ENCODE measurements at regions not wholly inside any gene's neighbourhood (a gene's known extent, or its start where the extent isn't known, plus 50 kb on each side); places are given as distances from the start of the nearest gene placed in this dataset.

DNA sequence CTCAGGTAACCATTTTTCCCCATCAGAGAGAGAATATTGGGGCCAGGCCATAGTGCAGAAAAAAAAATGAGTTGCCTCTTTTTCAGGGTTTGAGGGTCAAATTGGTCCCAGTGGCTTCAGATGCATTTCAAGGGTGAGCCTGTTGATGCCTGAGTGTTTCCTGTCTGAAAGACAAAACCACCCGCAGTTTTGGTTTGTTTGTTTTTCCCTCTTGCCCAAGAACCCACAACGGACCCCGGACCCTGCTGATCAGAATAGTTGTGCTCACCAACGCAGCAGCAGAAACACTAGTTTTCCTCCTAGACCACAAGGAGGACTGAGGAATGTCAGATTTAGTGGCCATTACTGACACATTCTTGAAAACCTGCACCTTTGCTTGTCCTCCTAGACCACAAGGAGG, 1433.1 kb downstream of the PLA2G4A start:
- H3K9me3 ChIP-seq (ENCODE audit: control insufficient read depth, insufficient read depth, low read length), result no peaks in the 10 kb centered on the region

DNA sequence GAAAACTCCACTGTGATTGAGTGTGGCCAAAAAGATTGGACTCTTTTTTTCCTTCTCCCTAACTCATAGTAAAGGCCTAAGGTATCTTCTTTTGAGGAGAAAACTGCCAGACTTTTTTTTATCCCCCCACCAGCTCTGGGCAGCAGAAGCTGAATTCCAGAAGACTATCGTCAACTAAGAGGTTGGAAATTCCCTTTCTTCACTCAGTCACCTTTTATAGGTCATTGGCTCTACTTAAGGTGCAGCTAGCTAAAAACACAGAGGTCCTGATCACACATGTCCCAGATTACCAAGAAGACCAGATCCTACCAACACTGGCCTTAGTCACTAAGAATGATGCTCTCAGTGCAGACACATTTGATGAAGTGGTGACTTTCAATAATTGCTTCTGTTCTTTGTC, 1441.2 kb downstream of the PLA2G4A start:
- Histone ChIP-seq H3K4me1 (ENCODE audit: insufficient read depth, low read length) (no peaks in the 10 kb centered on the region), H3K9me3 (ENCODE audit: control insufficient read depth, insufficient read depth, low read length) (no peaks in the 10 kb centered on the region), H3K9ac (ENCODE audit: low read depth, low read length) (no peak overlapping the region), H3K36me3 (ENCODE audit: insufficient read depth, low read length) (no peaks in the 10 kb centered on the region)

More for the DNA sequence above, 1433.1 kb downstream of the PLA2G4A start:
- Histone ChIP-seq H3K4me1 (ENCODE audit: insufficient read depth, low read length) (no peaks in the 10 kb centered on the region), H3K9ac (ENCODE audit: low read depth, low read length) (no peak overlapping the region), H3K36me3 (ENCODE audit: insufficient read depth, low read length) (no peaks in the 10 kb centered on the region)

DNA sequence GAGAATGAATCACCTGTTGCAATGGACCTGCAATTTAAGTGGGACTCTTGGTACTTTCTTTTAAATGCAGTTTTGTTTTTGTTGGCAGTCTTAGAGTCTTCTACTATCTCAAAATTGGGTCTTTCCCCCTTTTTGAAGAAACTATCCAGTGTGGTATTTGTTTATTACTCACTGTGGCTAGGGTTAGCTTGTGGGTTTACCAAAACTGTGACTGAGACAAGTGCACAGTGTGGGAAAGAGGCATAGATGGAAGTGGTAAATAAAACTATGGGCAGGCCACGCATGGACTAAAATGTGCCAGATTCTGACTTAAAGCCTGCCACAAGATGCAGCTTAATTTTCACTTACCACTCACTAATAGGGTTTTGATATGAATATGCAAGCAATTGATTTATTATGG, 1441.7 kb downstream of the PLA2G4A start:
- no peak overlapping the region for H3K9ac ChIP-seq (ENCODE audit: low read depth, low read length)
- H3K4me1 ChIP-seq (ENCODE audit: insufficient read depth, low read length), result no peaks in the 10 kb centered on the region
- no peaks in the 10 kb centered on the region for H3K36me3 ChIP-seq (ENCODE audit: insufficient read depth, low read length)
- no peaks in the 10 kb centered on the region for H3K9me3 ChIP-seq (ENCODE audit: control insufficient read depth, insufficient read depth, low read length)

DNA sequence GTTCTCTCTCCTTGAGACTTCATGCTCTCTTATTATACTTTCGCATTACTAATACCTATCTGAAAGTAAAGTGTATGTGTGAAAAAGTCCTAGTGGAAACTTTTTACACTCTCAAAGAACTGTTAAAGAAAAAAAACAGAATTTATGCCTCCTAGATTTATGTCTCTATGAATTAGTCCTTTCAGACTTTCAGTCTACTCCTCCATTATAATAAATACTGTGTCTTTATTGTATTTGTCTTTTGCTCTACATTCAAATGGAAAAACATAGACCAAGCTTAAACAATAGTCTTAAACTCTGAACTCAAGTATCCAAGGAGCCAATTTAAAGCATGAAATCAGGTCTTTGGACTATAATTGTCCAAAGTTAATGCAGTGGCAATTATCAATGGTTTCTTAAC, 1449.0 kb downstream of the PLA2G4A start:
- Histone ChIP-seq H3K9ac (ENCODE audit: low read depth, low read length) (no peak overlapping the region), H3K36me3 (ENCODE audit: insufficient read depth, low read length) (no peaks in the 10 kb centered on the region), H3K4me1 (ENCODE audit: insufficient read depth, low read length) (no peaks in the 10 kb centered on the region), H3K9me3 (ENCODE audit: control insufficient read depth, insufficient read depth, low read length) (no peaks in the 10 kb centered on the region)

DNA sequence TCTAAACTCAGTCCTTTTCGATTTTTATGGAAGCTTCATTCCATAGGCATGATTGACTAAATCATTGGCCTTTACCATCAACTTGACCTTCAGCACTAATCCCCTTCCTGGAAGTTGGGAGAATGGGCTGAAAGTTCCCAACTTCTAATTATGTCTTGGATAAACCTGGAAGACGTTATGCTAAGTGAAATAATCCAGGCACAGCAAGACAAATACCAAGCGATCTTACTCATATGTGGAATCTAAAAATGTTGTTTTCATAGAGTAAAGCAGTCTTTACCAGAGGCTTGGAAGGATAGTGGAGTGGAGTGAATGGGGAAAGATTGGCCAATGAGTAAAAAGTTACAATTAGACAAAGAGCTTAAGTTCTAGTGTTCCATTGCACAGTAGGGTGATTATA, 1453.2 kb downstream of the PLA2G4A start:
- Histone ChIP-seq H3K9me3 (ENCODE audit: control insufficient read depth, insufficient read depth, low read length) (no peaks in the 10 kb centered on the region), H3K9ac (ENCODE audit: low read depth, low read length) (no peak overlapping the region), H3K36me3 (ENCODE audit: insufficient read depth, low read length) (no peaks in the 10 kb centered on the region), H3K4me1 (ENCODE audit: insufficient read depth, low read length) (no peaks in the 10 kb centered on the region)

DNA sequence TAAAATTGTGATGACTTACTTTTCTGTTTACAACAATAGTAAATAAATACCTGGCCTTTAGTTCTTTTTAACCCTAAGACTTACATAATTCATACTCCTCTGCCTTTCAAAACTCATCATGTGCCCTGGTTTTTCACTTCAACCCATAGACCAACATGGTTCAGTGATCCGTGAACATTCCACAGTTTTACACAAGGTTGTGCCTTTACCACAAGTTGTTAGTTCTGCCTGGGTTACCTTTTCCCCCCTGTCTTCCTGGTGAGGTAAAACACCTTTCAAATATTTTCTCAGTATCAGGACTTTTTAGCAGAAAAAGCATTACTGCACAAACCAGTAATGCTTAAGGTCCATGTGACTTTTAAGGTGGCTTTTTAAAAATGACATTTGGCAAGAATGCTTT, 1466.4 kb downstream of the PLA2G4A start:
- Histone ChIP-seq H3K9me3 (ENCODE audit: control insufficient read depth, insufficient read depth, low read length) (no peaks in the 10 kb centered on the region), H3K9ac (ENCODE audit: low read depth, low read length) (no peak overlapping the region), H3K4me1 (ENCODE audit: insufficient read depth, low read length) (no peaks in the 10 kb centered on the region), H3K36me3 (ENCODE audit: insufficient read depth, low read length) (no peaks in the 10 kb centered on the region)

DNA sequence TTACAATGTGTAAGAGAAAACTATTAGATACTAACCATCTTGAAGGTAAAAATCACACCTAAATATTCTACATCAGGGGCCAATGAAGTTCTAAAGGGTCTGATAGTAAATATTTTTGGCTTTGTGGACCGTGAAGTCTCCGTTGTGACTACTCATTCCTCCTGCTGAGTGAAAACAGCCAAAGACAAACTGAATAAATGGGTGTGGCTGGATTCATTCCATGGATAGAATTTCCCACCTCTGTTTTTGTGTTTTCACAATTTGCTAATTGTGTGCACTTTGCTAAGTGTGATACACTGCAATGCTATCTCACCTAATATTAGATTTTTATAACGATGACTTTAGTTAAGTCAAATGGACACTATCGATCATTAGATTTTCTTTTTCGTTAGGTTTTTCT, 1474.0 kb downstream of the PLA2G4A start:
- no peak overlapping the region for H3K9ac ChIP-seq (ENCODE audit: low read depth, low read length)
- no peaks in the 10 kb centered on the region for H3K4me1 ChIP-seq (ENCODE audit: insufficient read depth, low read length)
- H3K36me3 ChIP-seq (ENCODE audit: insufficient read depth, low read length), result no peaks in the 10 kb centered on the region
- no peaks in the 10 kb centered on the region for H3K9me3 ChIP-seq (ENCODE audit: control insufficient read depth, insufficient read depth, low read length)

DNA sequence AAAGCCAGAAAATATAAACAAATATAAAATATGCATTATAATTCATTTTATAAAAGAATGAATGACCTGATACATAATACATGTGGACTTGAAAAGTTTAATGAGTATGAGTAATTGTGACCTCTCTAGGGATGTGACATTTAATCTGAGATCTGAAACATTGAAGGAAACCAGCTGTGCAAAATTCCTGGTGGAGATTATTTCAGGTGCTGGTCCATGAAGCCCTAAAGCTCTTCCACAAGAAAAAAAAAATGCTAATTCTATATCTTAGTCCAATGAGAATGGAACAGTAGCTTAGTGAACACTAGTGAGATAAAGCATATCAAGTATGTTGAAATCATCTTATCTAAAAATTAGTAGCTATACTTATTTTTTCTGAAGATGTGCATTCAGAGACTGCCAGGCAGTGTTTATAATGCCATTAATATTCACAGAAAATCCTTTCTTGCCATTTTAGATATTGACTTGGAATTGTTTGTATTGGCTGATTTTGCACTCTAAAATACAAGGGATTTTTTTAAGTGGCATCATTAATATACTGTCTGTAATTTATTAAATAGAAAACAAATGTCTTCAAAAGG, 1485.9 kb downstream of the PLA2G4A start:
- Histone ChIP-seq H3K9ac (ENCODE audit: low read depth, low read length) (no peak overlapping the region), H3K36me3 (ENCODE audit: insufficient read depth, low read length) (no peaks in the 10 kb centered on the region), H3K4me1 (ENCODE audit: insufficient read depth, low read length) (no peaks in the 10 kb centered on the region), H3K9me3 (ENCODE audit: control insufficient read depth, insufficient read depth, low read length) (no peaks in the 10 kb centered on the region)

DNA sequence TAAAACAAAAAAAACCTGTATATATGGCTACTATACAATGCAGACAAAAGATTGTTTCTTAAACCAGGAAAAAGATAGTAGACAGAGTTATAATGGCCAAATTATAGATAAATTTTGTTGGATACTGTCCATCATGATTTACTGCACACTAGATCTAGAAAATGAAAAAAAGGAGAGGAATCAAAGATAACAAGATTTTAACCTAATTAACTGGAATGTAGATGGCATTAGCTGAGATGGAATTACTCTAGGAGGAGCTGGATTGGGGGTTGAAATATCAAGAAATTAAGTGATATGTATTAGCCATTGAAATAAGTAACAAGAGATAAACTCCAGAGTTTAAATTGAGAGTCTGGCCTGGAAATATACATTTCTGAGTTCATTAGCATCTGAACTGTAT, 1489.1 kb downstream of the PLA2G4A start:
- Histone ChIP-seq H3K9ac (ENCODE audit: low read depth, low read length) (no peak overlapping the region), H3K4me1 (ENCODE audit: insufficient read depth, low read length) (peaks cover 3% of the 10 kb centered on the region; the same call in 1 of the 2 replicates), H3K9me3 (ENCODE audit: control insufficient read depth, insufficient read depth, low read length) (no peaks in the 10 kb centered on the region), H3K36me3 (ENCODE audit: insufficient read depth, low read length) (no peaks in the 10 kb centered on the region)

DNA sequence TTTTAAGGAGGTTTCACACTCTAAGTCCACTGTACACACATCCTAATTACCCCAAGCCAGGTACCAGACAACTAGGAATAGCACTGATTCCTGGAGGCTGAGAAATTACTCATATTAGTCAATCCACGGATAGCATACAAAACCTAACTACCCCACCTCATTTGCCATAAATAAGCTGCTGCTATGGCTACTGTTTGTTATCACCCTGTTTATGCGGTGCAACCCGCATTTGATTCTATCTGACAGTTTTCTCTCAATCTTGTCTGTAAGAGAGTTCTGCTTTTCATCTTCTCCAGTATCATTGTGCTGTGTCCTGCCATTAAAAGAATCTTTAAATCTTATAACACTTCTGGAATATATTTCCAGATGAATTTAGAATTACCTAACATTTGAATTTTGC, 1496.5 kb downstream of the PLA2G4A start:
- peaks cover 3% of the 10 kb centered on the region; the same call in 1 of the 2 replicates for H3K4me1 ChIP-seq (ENCODE audit: insufficient read depth, low read length)
- no peak overlapping the region for H3K9ac ChIP-seq (ENCODE audit: low read depth, low read length)
- no peaks in the 10 kb centered on the region for H3K36me3 ChIP-seq (ENCODE audit: insufficient read depth, low read length)
- no peaks in the 10 kb centered on the region for H3K9me3 ChIP-seq (ENCODE audit: control insufficient read depth, insufficient read depth, low read length)

DNA sequence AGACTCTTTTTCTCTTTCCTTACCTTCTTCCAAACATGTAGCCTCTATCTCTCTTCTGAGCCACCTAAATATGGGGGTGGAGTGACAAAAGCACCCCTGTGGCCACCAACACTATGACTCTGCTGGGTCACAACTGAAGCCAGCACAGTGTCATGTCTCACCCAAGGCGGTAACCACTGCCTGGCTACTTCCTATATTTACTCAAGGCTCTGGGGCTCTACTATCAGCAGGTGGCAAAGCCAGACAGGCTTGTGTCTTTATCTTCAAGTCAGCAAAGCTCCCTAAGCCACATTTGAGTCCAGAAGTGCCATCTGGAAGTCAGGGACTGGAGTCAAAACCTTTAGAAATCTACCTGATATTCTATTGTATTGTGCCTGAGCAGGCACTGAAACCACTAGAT, 1515.2 kb downstream of the PLA2G4A start:
- no peaks in the 10 kb centered on the region; the same call in 1 of the 2 replicates for H3K9me3 ChIP-seq (ENCODE audit: control insufficient read depth, insufficient read depth, low read length)
- H3K36me3 ChIP-seq (ENCODE audit: insufficient read depth, low read length), result no peaks in the 10 kb centered on the region
- no peak overlapping the region for H3K9ac ChIP-seq (ENCODE audit: low read depth, low read length)

DNA sequence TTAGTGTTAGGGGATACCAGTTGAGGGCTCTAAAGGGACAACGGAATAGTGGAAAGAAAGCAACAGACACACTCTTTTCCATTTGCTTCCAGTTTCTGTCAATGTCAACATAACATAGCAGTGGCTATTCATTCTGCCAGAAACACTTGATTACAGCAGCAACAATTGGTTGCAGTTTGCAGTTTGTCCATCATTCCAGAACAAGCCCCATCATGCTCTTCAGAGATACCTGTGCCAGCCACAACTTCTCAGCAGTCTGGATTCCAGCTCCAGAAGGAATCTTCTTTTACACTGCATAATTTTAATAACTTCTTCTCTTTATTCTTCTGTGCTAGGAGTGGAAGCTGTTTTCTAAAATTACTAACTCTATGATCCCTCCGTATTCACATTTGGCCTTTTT, 1521.4 kb downstream of the PLA2G4A start:
- H3K36me3 ChIP-seq (ENCODE audit: insufficient read depth, low read length), result no peaks in the 10 kb centered on the region
- no peaks in the 10 kb centered on the region for H3K4me1 ChIP-seq (ENCODE audit: insufficient read depth, low read length)
- H3K9ac ChIP-seq (ENCODE audit: low read depth, low read length), result no peak overlapping the region
- H3K9me3 ChIP-seq (ENCODE audit: control insufficient read depth, insufficient read depth, low read length), result no peaks in the 10 kb centered on the region

More for the DNA sequence above, 1515.2 kb downstream of the PLA2G4A start:
- no peaks in the 10 kb centered on the region for H3K4me1 ChIP-seq (ENCODE audit: insufficient read depth, low read length)

DNA sequence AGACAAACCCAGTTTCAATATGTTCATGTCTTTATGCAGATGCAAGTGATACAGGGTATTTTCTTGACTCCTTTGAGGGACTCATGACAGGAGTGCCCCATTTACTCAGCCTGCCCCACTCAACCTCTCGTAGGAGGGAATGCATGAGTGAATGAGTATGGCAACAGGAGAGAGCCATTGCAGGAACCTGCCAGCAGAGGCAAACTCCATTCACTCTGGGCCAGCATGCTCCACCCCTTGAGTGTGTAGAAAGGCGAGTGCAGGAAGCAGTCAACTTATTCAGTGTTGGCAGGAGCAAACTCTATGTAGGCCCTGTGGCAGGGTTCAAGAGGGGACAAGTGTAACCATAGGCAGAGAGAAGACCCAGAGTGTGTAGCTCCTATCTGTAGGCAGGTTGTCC, 1526.3 kb downstream of the PLA2G4A start:
- no peaks in the 10 kb centered on the region for H3K36me3 ChIP-seq (ENCODE audit: insufficient read depth, low read length)
- no peaks in the 10 kb centered on the region for H3K4me1 ChIP-seq (ENCODE audit: insufficient read depth, low read length)
- no peak overlapping the region for H3K9ac ChIP-seq (ENCODE audit: low read depth, low read length)
- H3K9me3 ChIP-seq (ENCODE audit: control insufficient read depth, insufficient read depth, low read length), result peaks cover 3% of the 10 kb centered on the region; the same call in 1 of the 2 replicates

DNA sequence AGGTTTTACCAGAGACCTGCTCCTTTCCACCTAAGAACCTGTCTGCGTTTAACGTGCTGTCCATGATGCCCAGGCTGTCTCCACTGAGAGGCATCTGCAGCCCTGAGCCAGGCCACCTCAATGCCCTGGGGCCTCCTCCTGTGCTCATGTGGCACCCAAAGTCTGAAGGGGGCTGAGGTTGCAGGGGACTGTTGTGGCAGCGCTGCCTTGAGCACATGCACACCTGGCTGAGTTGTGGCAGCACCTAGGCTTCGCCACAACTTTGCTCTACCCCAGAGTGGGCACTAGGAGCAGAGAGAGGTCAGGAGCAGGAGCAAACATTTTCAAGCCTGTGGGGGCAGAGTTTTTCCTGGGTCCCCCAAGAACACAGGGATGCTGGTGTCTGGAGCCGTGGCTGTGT, 1527.1 kb downstream of the PLA2G4A start:
- no peak overlapping the region for H3K9ac ChIP-seq (ENCODE audit: low read depth, low read length)
- H3K36me3 ChIP-seq (ENCODE audit: insufficient read depth, low read length), result no peaks in the 10 kb centered on the region
- H3K4me1 ChIP-seq (ENCODE audit: insufficient read depth, low read length), result no peaks in the 10 kb centered on the region
- peaks cover 3% of the 10 kb centered on the region; the same call in 1 of the 2 replicates for H3K9me3 ChIP-seq (ENCODE audit: control insufficient read depth, insufficient read depth, low read length)

DNA sequence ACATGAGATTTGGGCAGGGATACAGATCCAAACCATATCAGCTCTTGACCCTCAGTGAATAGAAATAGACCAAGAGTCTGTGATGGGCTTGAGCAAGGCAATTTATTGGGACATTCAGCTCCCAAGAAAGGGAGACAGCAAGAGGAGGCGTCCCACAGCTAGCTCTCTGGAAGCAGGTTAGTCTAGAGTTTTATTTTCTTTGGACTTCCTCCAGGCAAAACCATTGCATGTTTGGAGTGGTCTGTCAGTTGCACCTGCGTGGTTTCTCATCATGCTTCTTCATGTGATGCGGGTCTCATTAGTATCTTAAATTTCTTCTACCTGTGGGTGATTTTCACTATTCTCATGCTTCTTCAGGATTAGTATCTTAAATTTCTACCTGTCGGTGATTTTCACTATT, 1530.6 kb downstream of the PLA2G4A start:
- Histone ChIP-seq H3K9me3 (ENCODE audit: control insufficient read depth, insufficient read depth, low read length) (peaks cover 3% of the 10 kb centered on the region; the same call in 1 of the 2 replicates), H3K36me3 (ENCODE audit: insufficient read depth, low read length) (no peaks in the 10 kb centered on the region), H3K4me1 (ENCODE audit: insufficient read depth, low read length) (no peaks in the 10 kb centered on the region), H3K9ac (ENCODE audit: low read depth, low read length) (no peak overlapping the region)

DNA sequence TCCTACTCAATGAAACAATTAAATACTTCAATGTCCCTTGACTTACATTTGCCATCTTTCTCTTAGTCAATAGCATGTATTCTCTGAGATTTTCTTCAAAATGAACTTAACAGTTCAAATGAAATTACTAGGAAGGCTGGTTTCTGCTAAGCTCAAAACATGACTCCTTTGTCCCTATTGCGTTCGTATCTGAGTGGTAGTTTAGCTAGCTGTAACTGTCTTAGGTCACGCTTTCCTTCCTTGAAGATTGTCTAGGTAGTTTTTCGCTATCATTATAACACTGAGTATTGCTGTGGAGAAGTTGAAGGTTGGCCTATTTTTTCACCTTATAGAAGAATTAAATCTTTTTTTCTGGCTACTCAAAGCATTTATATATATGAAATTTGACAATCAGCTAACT, 1535.2 kb downstream of the PLA2G4A start:
- H3K9me3 ChIP-seq (ENCODE audit: control insufficient read depth, insufficient read depth, low read length), result peaks cover 3% of the 10 kb centered on the region; the same call in 1 of the 2 replicates
- no peak overlapping the region for H3K9ac ChIP-seq (ENCODE audit: low read depth, low read length)
- H3K36me3 ChIP-seq (ENCODE audit: insufficient read depth, low read length), result no peaks in the 10 kb centered on the region
- H3K4me1 ChIP-seq (ENCODE audit: insufficient read depth, low read length), result peaks cover 6% of the 10 kb centered on the region
